ENCODE measurements at regions not wholly inside any gene's neighbourhood (a gene's known extent, or its start where the extent isn't known, plus 50 kb on each side); places are given as distances from the start of the nearest gene placed in this dataset.

DNA sequence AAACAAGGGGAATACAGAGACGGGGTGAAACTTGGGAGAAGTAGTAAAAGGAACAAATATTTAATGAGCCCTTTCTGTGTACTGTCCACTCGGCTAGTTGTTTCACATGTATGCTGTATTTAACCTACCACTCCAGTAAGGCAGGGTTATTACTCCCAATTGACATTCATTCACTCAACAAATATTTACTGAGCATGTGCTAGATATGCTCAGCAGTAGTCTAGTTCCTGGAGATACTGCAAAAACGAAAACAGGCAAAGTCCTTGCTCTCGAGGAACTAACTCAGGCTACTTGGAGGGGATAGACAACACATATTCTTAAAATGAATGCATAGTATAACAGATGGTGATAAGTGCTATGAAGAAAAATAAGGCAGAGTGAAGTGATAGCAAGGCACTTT, 207.3 kb downstream of the SS18 start:
- TF ChIP-seq EZH2 (IDR thresholded peaks at IDR 0.05; ENCODE audit: low read depth) (no peak), CTCF (conservative IDR thresholded peaks at IDR 0.05) (no peak)
- Histone ChIP-seq H3K79me2 (ENCODE audit: low read depth) (no peaks in the 10 kb centered on the region), H3K36me3 (ENCODE audit: low read depth) (no peaks in the 10 kb centered on the region), H2AFZ (no peak overlapping the region), H3K4me3 (no peak overlapping the region), H3F3A (ENCODE audit: insufficient read depth, low read depth) (no peaks in the 10 kb centered on the region), H3K27me3 (ENCODE audit: insufficient read depth, low read depth) (0 out of 2 replicates have a peak, but pooled peaks cover under 1% of the 10 kb centered on the region), H3K4me2 (no peak overlapping the region), H3K9me2 (ENCODE audit: insufficient read depth) (no peaks in the 10 kb centered on the region), H3K27ac (no peak overlapping the region), H4K20me1 (ENCODE audit: insufficient read depth) (no peaks in the 10 kb centered on the region), H3K9me3 (ENCODE audit: insufficient read depth, low read depth) (no peaks in the 10 kb centered on the region), H3K4me1 (replicated peaks; ENCODE audit: insufficient read depth) (no peaks in the 10 kb centered on the region)
- ChIA-PET CTCF (no interaction called here), POLR2A (ENCODE audit: unreplicated experiment) (no interaction called here)
- no peak for DNase-seq
- BruUV-seq (replicated peaks), result no TSS peak
- intact Hi-C loops (cut with micrococcal nuclease; ENCODE audit: unreplicated experiment), result no loop called here

DNA sequence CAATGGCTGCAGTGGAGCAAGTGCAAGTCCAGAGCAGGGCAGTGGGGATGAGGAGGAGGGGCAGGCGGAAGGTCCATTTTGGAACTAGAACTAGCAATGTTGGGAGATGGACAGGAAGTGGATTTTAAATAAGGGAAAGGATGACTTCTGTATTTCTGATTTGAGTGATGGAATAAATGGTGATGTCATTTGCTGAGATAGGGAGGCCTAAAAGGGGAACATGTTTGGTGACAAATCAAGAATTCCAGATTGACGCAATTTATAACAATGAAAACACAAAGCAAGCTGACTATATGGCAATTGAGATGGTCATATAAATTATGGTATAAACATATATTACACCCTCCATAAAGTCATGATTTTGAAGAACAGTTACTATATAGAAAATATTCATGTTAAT, 209.3 kb downstream of the SS18 start:
- intact Hi-C loops (cut with micrococcal nuclease; ENCODE audit: unreplicated experiment), result no loop called here

DNA sequence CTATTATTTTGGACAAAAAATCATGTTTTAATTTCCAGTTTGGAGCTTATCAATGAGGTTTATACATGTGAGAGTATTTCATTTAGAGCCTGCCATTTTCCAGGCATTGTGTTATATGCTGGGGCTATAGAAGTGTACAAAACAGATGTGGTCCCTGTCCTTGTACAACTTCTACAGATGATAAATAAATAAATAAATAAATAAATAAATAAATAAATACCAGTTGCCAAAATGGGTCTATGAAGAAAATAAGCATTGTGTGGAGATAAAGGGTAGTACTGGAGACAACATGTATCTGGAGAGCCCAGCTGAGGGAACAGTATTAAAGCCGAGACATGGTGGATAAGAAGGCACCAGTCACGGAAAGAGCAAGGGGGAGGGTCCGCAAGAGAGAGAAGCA, 210.0 kb downstream of the SS18 start:
- no peak for TF ChIP-seq CTCF (conservative IDR thresholded peaks at IDR 0.05)
- TF ChIP-seq EZH2 (IDR thresholded peaks at IDR 0.05; ENCODE audit: low read depth), result no peak
- Histone ChIP-seq H3K9me2 (ENCODE audit: insufficient read depth) (no peaks in the 10 kb centered on the region), H3K4me2 (no peak overlapping the region), H3K36me3 (ENCODE audit: low read depth) (no peaks in the 10 kb centered on the region), H2AFZ (no peak overlapping the region), H3K79me2 (ENCODE audit: low read depth) (no peaks in the 10 kb centered on the region), H3K9me3 (ENCODE audit: insufficient read depth, low read depth) (no peaks in the 10 kb centered on the region), H3K4me3 (no peak overlapping the region), H3K27me3 (ENCODE audit: insufficient read depth, low read depth) (0 out of 2 replicates have a peak, but pooled peaks cover 6% of the 10 kb centered on the region), H3F3A (ENCODE audit: insufficient read depth, low read depth) (no peaks in the 10 kb centered on the region), H3K4me1 (replicated peaks; ENCODE audit: insufficient read depth) (no peaks in the 10 kb centered on the region), H3K27ac (no peak overlapping the region), H4K20me1 (ENCODE audit: insufficient read depth) (no peaks in the 10 kb centered on the region)
- no peak for DNase-seq
- ChIA-PET POLR2A (ENCODE audit: unreplicated experiment) (no interaction called here), CTCF (no interaction called here)
- intact Hi-C loops (cut with micrococcal nuclease; ENCODE audit: unreplicated experiment), result no loop called here
- no TSS peak for BruUV-seq (replicated peaks)

More for the DNA sequence above, 209.3 kb downstream of the SS18 start:
- no peak for DNase-seq
- H3F3A ChIP-seq (ENCODE audit: insufficient read depth, low read depth), result no peaks in the 10 kb centered on the region
- ChIA-PET POLR2A (ENCODE audit: unreplicated experiment) (no interaction called here), CTCF (no interaction called here)
- H3K27me3 ChIP-seq (ENCODE audit: insufficient read depth, low read depth), result 0 out of 2 replicates have a peak, but pooled peaks cover 6% of the 10 kb centered on the region
- no peaks in the 10 kb centered on the region for H3K4me1 ChIP-seq (replicated peaks; ENCODE audit: insufficient read depth)
- H3K79me2 ChIP-seq (ENCODE audit: low read depth), result no peaks in the 10 kb centered on the region
- H2AFZ ChIP-seq, result no peak overlapping the region
- H3K9me2 ChIP-seq (ENCODE audit: insufficient read depth), result no peaks in the 10 kb centered on the region
- H4K20me1 ChIP-seq (ENCODE audit: insufficient read depth), result no peaks in the 10 kb centered on the region
- H3K4me3 ChIP-seq, result no peak overlapping the region
- TF ChIP-seq EZH2 (IDR thresholded peaks at IDR 0.05; ENCODE audit: low read depth), result no peak
- no peak for TF ChIP-seq CTCF (conservative IDR thresholded peaks at IDR 0.05)
- H3K27ac ChIP-seq, result no peak overlapping the region
- no peak overlapping the region for H3K4me2 ChIP-seq
- no peaks in the 10 kb centered on the region for H3K36me3 ChIP-seq (ENCODE audit: low read depth)
- no TSS peak for BruUV-seq (replicated peaks)
- no peaks in the 10 kb centered on the region for H3K9me3 ChIP-seq (ENCODE audit: insufficient read depth, low read depth)

All from PC-9 (cell line).